HepG2 (cell line): ENCODE measurements at regions not wholly inside any gene's neighbourhood (a gene's known extent, or its start where the extent isn't known, plus 50 kb on each side); places are given as distances from the start of the nearest gene placed in this dataset.

ENCODE experiments used
- ARID5B ChIP-seq: IDR thresholded peaks from 2 replicates; pipeline ENCODE4 v1.4.0; 2020; ENCODE audit warnings: mild to moderate bottlenecking, missing genetic modification reagents
- CEBPG ChIP-seq: IDR thresholded peaks from 2 replicates; pipeline ENCODE4 v1.6.1; 2016
- CREB1 ChIP-seq, 2 experiments: fragments of 450-650 bp in 1 of 2; IDR thresholded peaks; 2 replicates each; pipeline ENCODE4 v1.6.1; 2016 to 2017; ENCODE audit warnings: control low read depth in 1 of 2, mild to moderate bottlenecking in 1 of 2, missing compliant biosample characterization in 1 of 2, missing genetic modification characterization in 1 of 2
- E2F5 ChIP-seq: sonication (generic); formaldehyde crosslinking; conservative IDR thresholded peaks from 2 replicates; pipeline ENCODE4 v1.4.0; 2020; ENCODE audit warnings: missing genetic modification reagents
- HMG20B ChIP-seq: conservative IDR thresholded peaks from 2 replicates; pipeline ENCODE4 v1.6.1; 2016; ENCODE audit warnings: missing genetic modification reagents, missing compliant biosample characterization
- HNF4A ChIP-seq: sonication (generic); formaldehyde crosslinking; IDR thresholded peaks from 2 replicates; pipeline ENCODE4 v1.4.0; 2020; ENCODE audit warnings: missing genetic modification reagents
- ISL2 ChIP-seq: sonication (generic); formaldehyde crosslinking; IDR thresholded peaks from 2 replicates; pipeline ENCODE4 v1.5.0; 2020; ENCODE audit warnings: missing genetic modification reagents
- NFIC ChIP-seq: IDR thresholded peaks from 2 replicates; pipeline ENCODE4 v1.6.1; 2012; ENCODE audit warnings: mild to moderate bottlenecking, low read length, inconsistent platforms
- PAXIP1 ChIP-seq: sonication (generic); formaldehyde crosslinking; conservative IDR thresholded peaks from 2 replicates; pipeline ENCODE4 v1.4.0; 2020; ENCODE audit warnings: mild to moderate bottlenecking, missing genetic modification reagents, moderate library complexity
- ZBTB10 ChIP-seq: sonication (generic); formaldehyde crosslinking; IDR thresholded peaks from 2 replicates; pipeline ENCODE4 v1.4.0; 2020; ENCODE audit warnings: missing genetic modification reagents, borderline replicate concordance
- ZKSCAN8 ChIP-seq: IDR thresholded peaks from 2 replicates; pipeline ENCODE4 v1.6.1; 2016; ENCODE audit warnings: borderline replicate concordance, missing genetic modification reagents, missing compliant biosample characterization
- ZNF160 ChIP-seq: sonication (generic); formaldehyde crosslinking; IDR thresholded peaks from 2 replicates; pipeline ENCODE4 v1.8.0; 2022; ENCODE audit warnings: mild to moderate bottlenecking, inconsistent platforms, missing genetic modification reagents
- ZNF503 ChIP-seq: sonication (generic); formaldehyde crosslinking; IDR thresholded peaks from 2 replicates; pipeline ENCODE4 v1.4.0; 2020; ENCODE audit warnings: missing genetic modification reagents

GRCh38 chr4:123559955-123560871 is 163.6 kb downstream of the SPRY1 start (continued):
- TF ChIP-seq NFIC = peak; percentile 27; the same call in 1 of the 2 replicates
- TF ChIP-seq PAXIP1 (CRISPR knock-in tag) = peak; percentile 72
- peak; percentile 22; the same call in 1 of the 2 replicates for TF ChIP-seq HNF4A
- no peak for TF ChIP-seq CREB1 (IDR thresholded peaks at IDR 0.05)
- TF ChIP-seq CREB1 (CRISPR knock-in tag; IDR thresholded peaks at IDR 0.05) = 0 out of 2 replicates have a peak, but pooled peaks have one; percentile 27
- peak; percentile 28; the same call in 1 of the 2 replicates for TF ChIP-seq ZNF503 (CRISPR knock-in tag)
- no peak for TF ChIP-seq ZBTB10
- no peak for TF ChIP-seq HMG20B (CRISPR knock-in tag)
- TF ChIP-seq ARID5B = peak; percentile 82
- 0 out of 2 replicates have a peak, but pooled peaks have one; percentile 48 for TF ChIP-seq ISL2 (CRISPR knock-in tag)
- peak; percentile 50 for TF ChIP-seq CEBPG (CRISPR knock-in tag)
- 0 out of 2 replicates have a peak, but pooled peaks have one; percentile 19 for TF ChIP-seq ZKSCAN8 (CRISPR knock-in tag)
- no peak for TF ChIP-seq E2F5 (CRISPR knock-in tag)
- TF ChIP-seq ZNF160 (CRISPR knock-in tag) = no peak
